IMR-90 (cell line): ENCODE measurements at regions not wholly inside any gene's neighbourhood (a gene's known extent, or its start where the extent isn't known, plus 50 kb on each side); places are given as distances from the start of the nearest gene placed in this dataset.

ENCODE experiments used
- ATAC-seq: fragments of 200-7000 bp; cut with Tn5 transposase; 2 replicates; pipeline ENCODE4 v1.9.1; 2020; ENCODE audit warnings: low read depth, mild to moderate bottlenecking, moderate library complexity
- BruUV-seq: library from RNA; stranded (reverse); fragments of 400-500 nt; replicated peaks from 2 replicates; lab custom pipeline; 2021; lab: Mats Ljungman, UMichigan
- CTCF ChIA-PET: fragments of 300-600 bp; formaldehyde crosslinking; extraction: SDS; loops from one replicate; lab custom pipeline; 2021; ENCODE audit warnings: antibody characterized with exemption; lab: Yijun Ruan, JAX
- POLR2A ChIA-PET: fragments of 300-600 bp; sonication (Branson Sonifier 250); formaldehyde crosslinking; loops from one replicate; lab custom pipeline; 2022; ENCODE audit warnings: antibody characterized with exemption; ENCODE audit not compliant: unreplicated experiment; lab: Charles Lee
- DNase-seq: peaks from one replicate; pipeline ENCODE4 v3.0.0; 2013
- H2AFZ ChIP-seq: replicated peaks from 2 replicates; pipeline ENCODE3; 2013; ENCODE audit warnings: low read length, mild to moderate bottlenecking; ENCODE audit not compliant: poor library complexity
- H2AK5ac ChIP-seq: 2 replicates; pipeline ENCODE4 v1.6.1; 2013; ENCODE audit warnings: low read depth, low read length, inconsistent platforms
- H2AK9ac ChIP-seq: replicated peaks from 2 replicates; pipeline ENCODE3; 2013; ENCODE audit warnings: mild to moderate bottlenecking, low read depth, low read length, moderate library complexity; ENCODE audit not compliant: poor library complexity
- H2BK120ac ChIP-seq: 2 replicates; pipeline ENCODE4 v1.6.1; 2013; ENCODE audit warnings: low read depth, low read length, inconsistent platforms
- H2BK15ac ChIP-seq: 3 replicates; pipeline ENCODE4 v1.6.1; 2013; ENCODE audit warnings: low read depth, low read length, inconsistent platforms
- H2BK20ac ChIP-seq: 2 replicates; pipeline ENCODE4 v1.6.1; 2013; ENCODE audit warnings: low read depth, mild to moderate bottlenecking, inconsistent platforms, low read length, moderate library complexity
- H2BK5ac ChIP-seq: 2 replicates; pipeline ENCODE4 v1.6.1; 2013; ENCODE audit warnings: mild to moderate bottlenecking, low read depth, low read length, inconsistent platforms; ENCODE audit not compliant: poor library complexity, severe bottlenecking
- H3K14ac ChIP-seq: replicated peaks from 2 replicates; pipeline ENCODE4 v1.6.1; 2013; ENCODE audit warnings: low read depth, low read length, inconsistent platforms
- H3K18ac ChIP-seq: 2 replicates; pipeline ENCODE4 v1.6.1; 2013; ENCODE audit warnings: low read depth, low read length, control low read depth
- H3K23ac ChIP-seq: 2 replicates; pipeline ENCODE4 v1.6.1; 2013; ENCODE audit warnings: low read depth, low read length, inconsistent platforms
- H3K27ac ChIP-seq: 2 replicates; pipeline ENCODE4 v1.5.1; 2013; ENCODE audit warnings: mild to moderate bottlenecking, control low read depth, low read length; ENCODE audit not compliant: insufficient read depth
- H3K27me3 ChIP-seq: 2 replicates; pipeline ENCODE4 v1.6.1; 2013; ENCODE audit warnings: low read length; ENCODE audit not compliant: control insufficient read depth, insufficient read depth
- H3K36me3 ChIP-seq: 2 replicates; pipeline ENCODE4 v1.6.1; 2013; ENCODE audit warnings: low read length, mixed read lengths; ENCODE audit not compliant: control insufficient read depth, insufficient read depth
- H3K4ac ChIP-seq: 2 replicates; pipeline ENCODE4 v1.6.1; 2013; ENCODE audit warnings: low read depth, low read length, inconsistent platforms
- H3K4me1 ChIP-seq: 2 replicates; pipeline ENCODE4 v1.6.1; 2013; ENCODE audit warnings: low read length, mixed read lengths; ENCODE audit not compliant: control insufficient read depth, insufficient read depth
- H3K4me2 ChIP-seq: 2 replicates; pipeline ENCODE4 v1.6.1; 2013; ENCODE audit warnings: low read depth, mild to moderate bottlenecking, control low read depth, low read length, moderate library complexity
- H3K4me3 ChIP-seq: 2 replicates; pipeline ENCODE4 v1.5.1; 2013; ENCODE audit warnings: low read depth, mild to moderate bottlenecking, control low read depth, low read length, moderate library complexity; ENCODE audit not compliant: insufficient read depth
- H3K56ac ChIP-seq: 2 replicates; pipeline ENCODE4 v1.6.1; 2013; ENCODE audit warnings: low read length, inconsistent platforms; ENCODE audit not compliant: insufficient read depth; ENCODE audit errors: extremely low read depth
- H3K79me1 ChIP-seq, 2 experiments: 2 replicates each; pipeline ENCODE4 v1.6.1; 2013; ENCODE audit warnings: low read length in 2 of 2, inconsistent platforms in 1 of 2, low read depth in 1 of 2
- H3K9ac ChIP-seq: 2 replicates; pipeline ENCODE4 v1.6.1; 2013; ENCODE audit warnings: low read depth, low read length, control low read depth
- H3K9me1 ChIP-seq: 2 replicates; pipeline ENCODE4 v1.6.1; 2013; ENCODE audit warnings: low read length, inconsistent platforms; ENCODE audit not compliant: insufficient read depth
- H3K9me3 ChIP-seq: 2 replicates; pipeline ENCODE4 v1.6.1; 2013; ENCODE audit warnings: low read length; ENCODE audit not compliant: control insufficient read depth, insufficient read depth
- H4K20me1 ChIP-seq: 2 replicates; pipeline ENCODE4 v1.6.1; 2013; ENCODE audit warnings: low read length, inconsistent platforms; ENCODE audit not compliant: insufficient read depth
- H4K5ac ChIP-seq: 2 replicates; pipeline ENCODE4 v1.6.1; 2013; ENCODE audit warnings: mild to moderate bottlenecking, low read depth, low read length, control low read depth
- H4K8ac ChIP-seq, 2 experiments: 2 replicates each; pipeline ENCODE4 v1.6.1; 2013; ENCODE audit warnings: low read depth in 2 of 2, low read length in 2 of 2, control low read depth in 1 of 2, inconsistent platforms in 1 of 2
- H4K91ac ChIP-seq: 2 replicates; pipeline ENCODE4 v1.6.1; 2013; ENCODE audit warnings: low read depth, low read length, inconsistent platforms; ENCODE audit not compliant: insufficient read depth
- MAFK ChIP-seq: IDR thresholded peaks from 2 replicates; pipeline ENCODE4 v1.6.1; 2012; ENCODE audit warnings: low read depth, low read length, improper control_type of control experiment
- WGBS, 2 experiments: methylation state at CpG; one replicate each; pipeline versions ENCODE4 v1.1.5 to v1.1.7; 2013; ENCODE audit warnings: missing lambda C conversion rate in 2 of 2; ENCODE audit not compliant: insufficient read length in 1 of 2; ENCODE audit errors: extremely low coverage in 2 of 2; 5-methylcytosine and 5-hydroxymethylcytosine counted together
- dilution Hi-C: fragments of 300-500 bp; cut with HindIII; formaldehyde crosslinking; loops from one replicate; pipeline ENCODE4 v1.14.3; 2018; ENCODE audit warnings: low sequenced_read_pairs; ENCODE audit not compliant: unreplicated experiment
- in situ Hi-C: fragments of 300-500 bp; cut with MboI; formaldehyde crosslinking; loops from 3 replicates; pipeline ENCODE4 v1.14.3; 2019; ENCODE audit warnings: low sequenced_read_pairs, inconsistent platforms, mixed read lengths
- intact Hi-C: fragments of 100-400 bp; cut with micrococcal nuclease; formaldehyde crosslinking; loops from 2 replicates; pipeline ENCODE4 v1.10.0; 2022
- TF ChIP-seq, protein P1 (sequence below): conservative IDR thresholded peaks from 2 replicates; pipeline ENCODE4 v1.5.1; 2012; ENCODE audit warnings: mild to moderate bottlenecking, low read depth, low read length, improper control_type of control experiment

DNA sequence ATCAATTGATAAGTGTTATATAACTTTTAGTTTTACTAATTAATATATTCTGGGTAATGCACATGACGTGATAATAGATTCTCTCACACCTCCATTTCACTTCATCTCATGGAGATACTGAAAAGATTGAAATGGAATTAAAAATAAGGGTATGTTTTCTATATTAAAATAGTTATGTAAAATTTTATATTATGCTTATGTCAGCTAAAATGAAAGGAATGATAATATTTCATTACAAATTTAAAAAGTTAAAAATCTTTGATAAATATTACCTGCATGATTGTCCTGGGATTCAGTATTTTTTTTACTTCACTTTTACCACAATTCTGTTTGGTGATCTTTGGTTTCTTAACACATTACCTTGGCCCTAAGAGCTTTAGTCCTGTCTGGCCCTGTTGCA lies 823.8 kb upstream of the NRXN1 start:
- CTCF ChIA-PET = no interaction called here
- Histone ChIP-seq H3K27ac (no peak overlapping the region), H3K4ac (no peak overlapping the region), H3K9me1 (no peaks in the 10 kb centered on the region), H3K9me3 (no peaks in the 10 kb centered on the region), H2BK5ac (no peak overlapping the region), H2AK9ac (no peak overlapping the region), H2BK15ac (no peak overlapping the region), H3K56ac (no peak overlapping the region), H2AK5ac (no peak overlapping the region), H4K8ac (no peak overlapping the region), H2BK120ac (no peak overlapping the region), H3K4me1 (no peaks in the 10 kb centered on the region), H4K20me1 (no peaks in the 10 kb centered on the region), H3K79me1 (no peaks in the 10 kb centered on the region), H3K23ac (no peak overlapping the region), H2BK20ac (no peak overlapping the region), H4K5ac (no peak overlapping the region), H2AFZ (no peak overlapping the region), H3K27me3 (no peaks in the 10 kb centered on the region), H3K4me3 (no peak overlapping the region), H3K36me3 (no peaks in the 10 kb centered on the region), H3K4me2 (no peak overlapping the region), H3K9ac (no peak overlapping the region), H3K14ac (no peak overlapping the region), H4K91ac (no peak overlapping the region), H3K18ac (no peak overlapping the region)
- ATAC-seq (no peak), DNase-seq (no peak)
- no CpG with 5 or more reads among the region's 1 CpG for WGBS, 2 experiments
- POLR2A ChIA-PET = no interaction called here
- in situ Hi-C loops (no loop called here), intact Hi-C loops (no loop called here), dilution Hi-C loops (no loop called here)
- TF ChIP-seq, protein P1, sequence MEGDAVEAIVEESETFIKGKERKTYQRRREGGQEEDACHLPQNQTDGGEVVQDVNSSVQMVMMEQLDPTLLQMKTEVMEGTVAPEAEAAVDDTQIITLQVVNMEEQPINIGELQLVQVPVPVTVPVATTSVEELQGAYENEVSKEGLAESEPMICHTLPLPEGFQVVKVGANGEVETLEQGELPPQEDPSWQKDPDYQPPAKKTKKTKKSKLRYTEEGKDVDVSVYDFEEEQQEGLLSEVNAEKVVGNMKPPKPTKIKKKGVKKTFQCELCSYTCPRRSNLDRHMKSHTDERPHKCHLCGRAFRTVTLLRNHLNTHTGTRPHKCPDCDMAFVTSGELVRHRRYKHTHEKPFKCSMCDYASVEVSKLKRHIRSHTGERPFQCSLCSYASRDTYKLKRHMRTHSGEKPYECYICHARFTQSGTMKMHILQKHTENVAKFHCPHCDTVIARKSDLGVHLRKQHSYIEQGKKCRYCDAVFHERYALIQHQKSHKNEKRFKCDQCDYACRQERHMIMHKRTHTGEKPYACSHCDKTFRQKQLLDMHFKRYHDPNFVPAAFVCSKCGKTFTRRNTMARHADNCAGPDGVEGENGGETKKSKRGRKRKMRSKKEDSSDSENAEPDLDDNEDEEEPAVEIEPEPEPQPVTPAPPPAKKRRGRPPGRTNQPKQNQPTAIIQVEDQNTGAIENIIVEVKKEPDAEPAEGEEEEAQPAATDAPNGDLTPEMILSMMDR = no peak
- TF ChIP-seq MAFK = peak; percentile 96
- no TSS peak for BruUV-seq
